Vagina (tissue), 2 donors: ENCODE measurements at regions not wholly inside any gene's neighbourhood (a gene's known extent, or its start where the extent isn't known, plus 50 kb on each side); places are given as distances from the start of the nearest gene placed in this dataset.
A peak's percentile ranks its signal among the peaks of the same experiment; 100 is the strongest.

Experiments used
- CTCF ChIP-seq, 3 experiments: fragments of 450-650 bp in 2 of 3; fragments of 200-600 bp in 1 of 3; sonication (generic) in 1 of 3; IDR thresholded peaks; one replicate each; pipeline ENCODE4 v1.5.1; 2017 to 2019; ENCODE audit warnings: antibody characterized with exemption in 3 of 3, mild to moderate bottlenecking in 2 of 3, moderate library complexity in 2 of 3
- POLR2AphosphoS5 ChIP-seq, 2 donors: sonication (generic); formaldehyde crosslinking; IDR thresholded peaks; one replicate each; pipeline ENCODE4 v1.9.0; 2017; ENCODE audit warnings: antibody characterized with exemption in 2 of 2, mild to moderate bottlenecking in 2 of 2, low read depth in 1 of 2; ENCODE audit not compliant: insufficient read depth in 1 of 2

GRCh38 chr2:88880441-88880953 is 189.0 kb downstream of the RPIA start:
- TF ChIP-seq CTCF (IDR thresholded peaks at IDR 0.05) (peak; percentile 4 to 41 (median 40)), POLR2AphosphoS5 (IDR thresholded peaks at IDR 0.05; ENCODE audit: insufficient read depth in 1 of 2, low read depth in 1 of 2) (no peak)
